Mesenchymal stem cell (in vitro differentiated cells and primary cell): ENCODE measurements at regions not wholly inside any gene's neighbourhood (a gene's known extent, or its start where the extent isn't known, plus 50 kb on each side); places are given as distances from the start of the nearest gene placed in this dataset.

Experiments used
- DNase-seq: peaks from one replicate; pipeline ENCODE4 v3.0.0-alpha.2; 2013
- H2AFZ ChIP-seq: one replicate; pipeline ENCODE4 v1.6.1; 2013; ENCODE audit warnings: low read depth, mild to moderate bottlenecking, control low read depth, inconsistent platforms, low read length, moderate library complexity
- H2AK5ac ChIP-seq: 2 replicates; pipeline ENCODE4 v1.6.1; 2013; ENCODE audit warnings: low read length, moderate library complexity, mild to moderate bottlenecking, inconsistent platforms; ENCODE audit not compliant: severe bottlenecking
- H2BK120ac ChIP-seq: one replicate; pipeline ENCODE4 v1.6.1; 2013; ENCODE audit warnings: low read depth, mild to moderate bottlenecking, inconsistent platforms, low read length, moderate library complexity
- H2BK12ac ChIP-seq, 2 experiments: one replicate each; pipeline ENCODE4 v1.6.1; 2013; ENCODE audit warnings: inconsistent platforms in 2 of 2, low read length in 2 of 2, mild to moderate bottlenecking in 2 of 2, moderate library complexity in 2 of 2, control low read depth in 1 of 2
- H2BK15ac ChIP-seq: one replicate; pipeline ENCODE4 v1.6.1; 2013; ENCODE audit warnings: mild to moderate bottlenecking, low read depth, inconsistent platforms; ENCODE audit not compliant: poor library complexity, severe bottlenecking
- H2BK5ac ChIP-seq: 2 replicates; pipeline ENCODE4 v1.6.1; 2013; ENCODE audit warnings: low read depth, mild to moderate bottlenecking, low read length, control low read depth, inconsistent platforms; ENCODE audit not compliant: poor library complexity, severe bottlenecking
- H3K14ac ChIP-seq, 2 experiments: one replicate each; pipeline ENCODE4 v1.6.1; 2013; ENCODE audit warnings: inconsistent platforms in 2 of 2, low read length in 2 of 2, control low read depth in 1 of 2, mild to moderate bottlenecking in 1 of 2, moderate library complexity in 1 of 2
- H3K18ac ChIP-seq, 2 experiments: one replicate each; pipeline ENCODE4 v1.6.1; 2013; ENCODE audit warnings: inconsistent platforms in 2 of 2, low read length in 2 of 2, control low read depth in 1 of 2, low read depth in 1 of 2, mild to moderate bottlenecking in 1 of 2
- H3K23ac ChIP-seq, 2 experiments: one replicate each; pipeline ENCODE4 v1.6.1; 2013; ENCODE audit warnings: inconsistent platforms in 2 of 2, low read length in 2 of 2, mild to moderate bottlenecking in 2 of 2, moderate library complexity in 2 of 2, control low read depth in 1 of 2
- H3K27ac ChIP-seq: 2 replicates; pipeline ENCODE4 v1.5.1; 2013; ENCODE audit warnings: mild to moderate bottlenecking, moderate library complexity, low read length, control low read depth, inconsistent platforms; ENCODE audit not compliant: poor library complexity, severe bottlenecking
- H3K27me3 ChIP-seq, 2 experiments: 2 replicates each; pipeline versions ENCODE4 v1.6.1 to v1.7.0; 2013; ENCODE audit warnings: low read length in 2 of 2, mild to moderate bottlenecking in 2 of 2, moderate library complexity in 2 of 2, control low read depth in 1 of 2, inconsistent platforms in 1 of 2; ENCODE audit not compliant: control insufficient read depth in 1 of 2, insufficient read depth in 1 of 2
- H3K36me3 ChIP-seq, 2 experiments: 2 replicates each; pipeline versions ENCODE4 v1.6.1 to v1.7.0; 2013; ENCODE audit warnings: low read length in 2 of 2, control low read depth in 1 of 2, inconsistent platforms in 1 of 2, low read depth in 1 of 2, mild to moderate bottlenecking in 1 of 2; ENCODE audit not compliant: insufficient read depth in 2 of 2, control insufficient read depth in 1 of 2
- H3K4ac ChIP-seq, 2 experiments: one replicate each; pipeline ENCODE4 v1.6.1; 2013; ENCODE audit warnings: inconsistent platforms in 2 of 2, low read length in 2 of 2, mild to moderate bottlenecking in 2 of 2, moderate library complexity in 2 of 2, control low read depth in 1 of 2, low read depth in 1 of 2
- H3K4me1 ChIP-seq: 2 replicates; pipeline ENCODE4 v1.6.1; 2013; ENCODE audit warnings: low read depth, low read length, control low read depth; ENCODE audit not compliant: control insufficient read depth, insufficient read depth
- H3K4me2 ChIP-seq: 2 replicates; pipeline ENCODE4 v1.6.1; 2013; ENCODE audit warnings: low read length, mild to moderate bottlenecking, inconsistent platforms; ENCODE audit not compliant: poor library complexity, severe bottlenecking
- H3K4me3 ChIP-seq, 2 experiments: 2 replicates each; pipeline versions ENCODE4 v1.5.1 to v1.7.0; 2013; ENCODE audit warnings: low read length in 2 of 2, mild to moderate bottlenecking in 2 of 2, control low read depth in 1 of 2, low read depth in 1 of 2; ENCODE audit not compliant: insufficient read depth in 1 of 2
- H3K79me1 ChIP-seq: replicated peaks from 2 replicates; pipeline ENCODE4 v1.6.1; 2013; ENCODE audit warnings: mild to moderate bottlenecking, control low read depth, low read length, inconsistent platforms; ENCODE audit not compliant: poor library complexity, severe bottlenecking
- H3K9ac ChIP-seq: 2 replicates; pipeline ENCODE4 v1.7.0; 2013; ENCODE audit warnings: mild to moderate bottlenecking, low read length, moderate library complexity
- H3K9me3 ChIP-seq: 2 replicates; pipeline ENCODE4 v1.7.0; 2013; ENCODE audit warnings: mild to moderate bottlenecking, low read length; ENCODE audit not compliant: control insufficient read depth
- H4K8ac ChIP-seq: one replicate; pipeline ENCODE4 v1.6.1; 2013; ENCODE audit warnings: inconsistent platforms, mild to moderate bottlenecking, low read length, moderate library complexity
- H4K91ac ChIP-seq: one replicate; pipeline ENCODE4 v1.6.1; 2013; ENCODE audit warnings: mild to moderate bottlenecking, low read length, inconsistent platforms
- WGBS: methylation state at CpG from one replicate; pipeline ENCODE4 v1.1.7; 2013; ENCODE audit warnings: mixed read lengths; 5-methylcytosine and 5-hydroxymethylcytosine counted together

DNA sequence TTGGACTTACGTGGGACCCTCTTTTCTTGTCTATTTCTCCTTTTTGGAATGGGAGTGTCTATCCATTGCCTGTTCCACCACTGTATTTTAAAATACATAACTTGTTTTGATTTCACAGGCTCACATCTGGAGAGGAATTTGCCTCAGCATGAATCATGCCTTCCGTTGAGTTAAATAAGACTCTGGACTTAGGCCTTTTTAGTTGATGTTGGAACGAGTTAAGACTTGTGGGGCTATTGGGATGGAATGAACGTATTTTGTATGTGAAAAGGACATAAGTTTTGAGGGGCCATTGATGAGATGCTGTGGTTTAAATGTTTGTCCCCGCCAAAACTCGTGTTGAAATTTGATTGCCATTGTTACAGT, 66.2 kb downstream of the BEX3 start:
- Histone ChIP-seq H2AFZ (no peak overlapping the region), H3K9me3 (no peaks in the 10 kb centered on the region), H3K27me3 (peaks cover 0 to 9% of the 10 kb centered on the region in 2 experiments), H3K9ac (peak overlapping the region; percentile 26), H3K4ac (no peak overlapping the region), H3K4me1 (peaks cover 3% of the 10 kb centered on the region), H2AK5ac (no peak overlapping the region), H2BK120ac (no peak overlapping the region), H2BK15ac (no peak overlapping the region), H3K4me2 (no peak overlapping the region), H2BK12ac (no peak overlapping the region), H3K4me3 (no peak overlapping the region), H3K23ac (no peak overlapping the region), H3K27ac (no peak overlapping the region), H3K14ac (no peak overlapping the region), H3K18ac (no peak overlapping the region), H4K8ac (no peak overlapping the region), H3K79me1 (peaks cover 2% of the 10 kb centered on the region), H4K91ac (no peak overlapping the region), H2BK5ac (no peak overlapping the region), H3K36me3 (no peaks in the 10 kb centered on the region)
- DNase-seq, result no peak
- WGBS, result 73% methylated on average over 3 of the region's 6 CpGs

DNA sequence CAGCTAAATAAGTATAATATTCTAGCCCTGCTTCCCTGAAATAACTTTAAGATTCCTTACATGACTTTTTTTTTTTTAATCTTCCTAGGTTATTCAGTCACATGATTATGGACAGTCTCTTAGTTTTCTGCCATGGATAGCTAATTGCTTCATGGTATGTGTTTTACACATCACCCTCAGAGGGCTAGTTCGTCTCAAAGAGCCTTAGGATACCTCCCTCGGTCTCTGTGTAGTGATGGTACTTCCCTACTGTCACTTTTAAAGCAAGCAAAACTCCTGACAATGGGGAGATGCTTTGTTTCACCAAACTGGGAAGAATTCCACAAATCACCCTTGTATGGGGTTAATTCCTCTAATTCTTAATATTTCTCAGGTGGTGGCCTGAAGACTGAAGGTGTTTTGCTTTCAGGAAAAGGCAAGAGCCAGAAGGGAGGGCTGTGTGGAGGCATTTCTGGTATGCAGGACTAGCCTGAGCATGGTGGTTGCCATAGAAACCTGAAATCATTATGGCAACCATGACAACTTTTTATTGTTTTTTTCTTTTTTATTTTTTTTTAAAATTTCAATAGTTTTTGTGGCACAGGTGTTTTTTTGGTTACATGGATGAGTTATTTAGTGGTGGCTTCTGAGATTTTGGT, 70.4 kb downstream of the BEX3 start:
- H3K4me3 ChIP-seq, result no peak overlapping the region
- 82% methylated on average over 2 of the region's 2 CpGs for WGBS

More for the DNA sequence above, 70.4 kb downstream of the BEX3 start:
- no peak overlapping the region for H2BK5ac ChIP-seq
- no peak overlapping the region for H3K4ac ChIP-seq
- H3K4me1 ChIP-seq, result peaks cover 3% of the 10 kb centered on the region
- H3K27ac ChIP-seq, result peak overlapping the region; percentile 64
- DNase-seq, result no peak
- H3K23ac ChIP-seq, result no peak overlapping the region
- no peak overlapping the region for H2BK12ac ChIP-seq
- no peak overlapping the region for H3K14ac ChIP-seq
- H3K9me3 ChIP-seq, result peaks cover 10% of the 10 kb centered on the region
- H2AFZ ChIP-seq, result no peak overlapping the region
- no peaks in the 10 kb centered on the region for H3K79me1 ChIP-seq
- no peak overlapping the region for H3K4me2 ChIP-seq
- peaks cover 0 to 5% of the 10 kb centered on the region in 2 experiments for H3K27me3 ChIP-seq
- peaks cover 0 to 3% of the 10 kb centered on the region in 2 experiments for H3K36me3 ChIP-seq
- H2BK15ac ChIP-seq, result no peak overlapping the region
- no peak overlapping the region for H4K8ac ChIP-seq
- no peak overlapping the region for H3K9ac ChIP-seq
- no peak overlapping the region for H3K18ac ChIP-seq
- H2AK5ac ChIP-seq, result no peak overlapping the region
- H4K91ac ChIP-seq, result no peak overlapping the region
- H2BK120ac ChIP-seq, result no peak overlapping the region
